ENCODE measurements at regions not wholly inside any gene's neighbourhood (a gene's known extent, or its start where the extent isn't known, plus 50 kb on each side); places are given as distances from the start of the nearest gene placed in this dataset.

- DNase-seq = no peak
Observed at GRCh38 chr10:55485827-55486226, 684.8 kb upstream of the PCDH15 start.

DNA sequence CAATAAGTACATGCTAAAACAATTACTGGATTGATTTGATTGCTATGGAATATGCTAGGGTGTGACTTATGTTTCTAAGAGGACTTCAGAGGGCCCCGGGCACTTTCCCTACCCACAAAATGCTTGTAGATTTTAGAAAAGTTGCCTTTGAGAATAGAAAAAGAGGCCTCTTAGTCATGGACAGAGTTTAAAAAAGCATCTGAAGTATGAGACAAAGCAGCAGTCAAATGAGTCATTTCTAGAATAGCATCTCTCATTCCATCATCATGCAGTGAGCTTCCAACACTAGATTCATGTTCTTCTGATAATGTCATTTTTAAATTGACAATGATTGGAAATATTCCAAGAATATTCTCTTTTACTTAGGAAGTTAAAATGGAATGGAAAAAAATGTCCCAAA lies 675.1 kb upstream of the PCDH15 start:
- DNase-seq = no peak

GRCh38 chr10:55474258-55474657 lies 673.2 kb upstream of the PCDH15 start:
- DNase-seq = no peak

GRCh38 chr10:55470840-55471239 lies 669.8 kb upstream of the PCDH15 start:
- no peak for DNase-seq

- DNase-seq = no peak
Observed at GRCh38 chr10:55466806-55467504, 665.9 kb upstream of the PCDH15 start.

DNA sequence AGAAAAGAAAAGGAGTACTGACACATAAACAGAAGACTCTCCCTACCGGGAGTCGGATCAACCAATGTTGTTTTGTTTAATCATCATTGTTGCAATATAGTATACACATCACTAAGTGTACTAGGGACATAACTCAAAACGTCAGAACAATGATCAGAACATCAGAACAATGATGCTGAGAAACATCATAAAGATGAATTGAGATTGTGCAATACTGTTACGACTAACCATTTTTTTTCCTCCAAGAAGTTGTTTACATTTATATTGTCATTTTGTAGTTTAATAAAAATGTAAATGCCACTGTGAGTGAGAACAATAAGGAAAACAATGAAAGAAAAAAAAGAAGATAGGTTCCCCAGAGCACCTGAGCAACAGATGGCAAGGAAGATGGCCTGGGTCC lies 663.1 kb upstream of the PCDH15 start:
- DNase-seq = no peak

- DNase-seq = no peak
Observed at GRCh38 chr10:55460008-55460407, 659.0 kb upstream of the PCDH15 start.

DNA sequence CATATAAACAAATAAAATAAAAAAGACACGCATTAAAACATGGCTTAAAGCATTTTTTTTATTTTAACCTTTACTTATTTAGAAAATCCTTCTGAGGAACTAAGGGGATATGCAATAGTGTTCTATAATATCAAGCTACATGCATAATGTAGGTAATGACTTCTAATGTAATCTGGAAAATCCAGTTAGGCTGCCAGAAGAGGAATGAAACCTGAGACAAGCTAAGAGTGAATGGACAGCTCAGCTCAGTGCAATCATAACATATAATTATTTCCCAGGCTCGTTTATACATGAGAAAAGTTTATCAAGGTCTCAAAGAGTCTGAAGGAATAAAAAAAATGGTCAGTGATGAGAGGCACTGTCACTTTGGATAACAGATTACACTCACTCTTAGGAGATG lies 649.0 kb upstream of the PCDH15 start:
- DNase-seq = no peak

GRCh38 chr10:55446441-55447002 lies 645.5 kb upstream of the PCDH15 start:
- no peak for DNase-seq

- DNase-seq = no peak
Observed at GRCh38 chr10:55441777-55442176, 640.7 kb upstream of the PCDH15 start.

DNA sequence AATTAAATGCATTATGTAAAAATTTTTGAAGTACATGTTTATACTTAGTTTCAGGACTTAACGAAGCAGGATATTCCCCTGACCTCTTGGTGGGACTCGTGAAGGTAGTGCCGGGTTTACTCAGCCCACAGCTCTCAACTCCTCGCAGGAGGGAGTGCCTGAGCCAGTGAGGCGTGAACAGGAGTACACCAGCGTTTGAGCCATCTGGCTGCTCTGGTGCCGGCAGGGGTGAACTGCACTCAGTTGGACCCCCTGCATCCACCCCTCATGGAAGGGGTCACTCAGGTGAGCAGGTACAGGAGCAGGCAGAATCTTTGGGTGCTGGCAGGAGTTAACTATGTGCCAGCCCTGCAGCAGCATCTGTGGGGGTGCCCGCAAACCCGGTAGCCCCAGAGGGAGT lies 625.1 kb upstream of the PCDH15 start:
- no peak for DNase-seq

DNA sequence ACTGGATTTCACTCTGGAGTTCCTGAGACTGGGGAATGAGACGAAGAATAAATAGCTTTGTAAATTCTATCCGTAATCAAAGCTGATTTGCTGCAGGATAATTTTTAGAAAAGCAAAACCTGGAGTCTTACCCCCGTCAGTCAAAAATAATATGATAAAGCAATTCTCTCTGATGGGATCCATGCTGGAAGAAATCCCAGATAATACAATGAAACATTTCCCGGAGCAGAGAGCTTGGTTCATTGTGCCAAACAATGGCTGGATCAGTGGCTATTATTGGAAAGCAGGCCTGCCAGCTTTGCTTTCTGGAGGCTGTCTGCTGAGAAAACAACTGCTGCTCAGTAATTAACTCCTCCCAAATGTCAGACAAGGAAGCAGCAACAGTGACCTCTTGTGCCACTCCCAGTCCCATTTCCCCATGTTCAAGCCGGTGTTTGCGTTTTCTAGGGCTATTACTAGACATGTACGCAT lies 609.4 kb upstream of the PCDH15 start:
- DNase-seq = no peak

GRCh38 chr10:55404094-55404493 lies 603.1 kb upstream of the PCDH15 start:
- DNase-seq = no peak

GRCh38 chr10:55400075-55400849 lies 599.2 kb upstream of the PCDH15 start:
- no peak for DNase-seq

DNA sequence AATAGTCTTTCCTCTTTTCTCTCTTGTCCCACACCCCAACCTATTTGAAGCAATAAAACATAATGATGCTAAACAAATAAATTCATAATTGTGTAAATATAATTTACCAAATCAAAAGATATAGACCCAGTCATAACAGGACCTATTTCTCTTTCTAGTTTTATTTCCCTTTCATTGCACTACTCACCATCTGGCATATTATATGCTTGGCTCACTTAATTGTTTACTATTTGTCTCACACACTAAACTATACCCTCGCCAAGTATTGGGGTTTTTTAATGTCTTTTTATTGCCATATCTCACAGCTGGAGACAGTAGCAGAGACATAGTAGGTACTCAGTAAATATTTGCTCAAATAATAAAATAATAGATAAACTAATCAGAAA lies 597.5 kb upstream of the PCDH15 start:
- no peak for DNase-seq

- no peak for DNase-seq
Observed at GRCh38 chr10:55397777-55398496, 596.9 kb upstream of the PCDH15 start.

DNA sequence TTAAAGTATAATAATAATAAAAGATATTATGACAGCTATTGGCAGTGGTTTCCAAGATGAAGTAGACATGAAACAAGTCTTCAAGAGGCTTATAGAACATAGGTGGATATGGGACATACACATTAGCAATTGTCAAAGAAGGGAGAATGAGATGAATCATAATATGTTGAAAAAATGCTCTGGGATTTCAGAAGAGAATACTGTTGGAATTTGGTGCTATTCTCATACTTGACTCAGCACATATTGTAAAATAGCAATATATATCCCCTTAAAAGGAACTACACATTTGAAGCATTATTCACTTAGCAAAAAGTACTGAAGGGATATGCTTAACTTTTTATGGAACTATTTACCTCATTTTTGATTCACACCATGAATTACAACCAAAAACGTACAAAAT lies 577.2 kb upstream of the PCDH15 start:
- DNase-seq = no peak

GRCh38 chr10:55374917-55375316 lies 573.9 kb upstream of the PCDH15 start:
- DNase-seq = no peak

DNA sequence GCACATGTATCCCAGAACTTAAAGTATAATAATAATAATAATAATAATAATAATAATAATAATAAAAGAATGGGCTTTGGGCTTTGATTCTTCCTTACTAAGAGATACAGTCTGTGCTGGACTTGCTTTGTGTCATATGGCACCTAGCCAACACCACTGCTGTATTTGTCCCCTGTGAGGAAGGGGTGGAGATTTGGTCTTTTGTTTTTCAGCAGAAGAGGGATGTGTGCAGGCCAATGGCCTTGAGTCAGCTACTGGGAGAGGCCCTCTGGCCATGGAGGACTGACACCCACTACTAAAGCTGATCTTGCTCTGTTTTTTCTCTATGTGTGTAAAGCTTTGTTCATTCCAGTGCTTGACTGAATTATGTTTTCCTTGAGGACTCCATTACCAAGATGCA lies 573.0 kb upstream of the PCDH15 start:
- DNase-seq = no peak

GRCh38 chr10:55369670-55370420 lies 568.8 kb upstream of the PCDH15 start:
- no peak for DNase-seq

GRCh38 chr10:55368467-55368866 lies 567.4 kb upstream of the PCDH15 start:
- no peak for DNase-seq

- no peak for DNase-seq
Observed at GRCh38 chr10:55367555-55367954, 566.5 kb upstream of the PCDH15 start.

GRCh38 chr10:55358539-55358938 lies 557.5 kb upstream of the PCDH15 start:
- no peak for DNase-seq

All from CD4-positive, alpha-beta T cell treated with Interferon alpha-2 for 1 hour (primary cell).